ACC112 (cell line): ENCODE measurements at regions not wholly inside any gene's neighbourhood (a gene's known extent, or its start where the extent isn't known, plus 50 kb on each side); places are given as distances from the start of the nearest gene placed in this dataset.

ENCODE experiments used
- H2AFZ ChIP-seq: fragments of 200-600 bp; sonication (generic); one replicate; pipeline ENCODE4 v1.6.0; 2017; ENCODE audit warnings: antibody characterized with exemption, low read length; ENCODE audit not compliant: unreplicated experiment
- H3K27ac ChIP-seq: fragments of 200-600 bp; sonication (generic); 2 replicates; pipeline ENCODE4 v1.5.1; 2014; ENCODE audit warnings: low read depth, mild to moderate bottlenecking, antibody characterized with exemption, low read length, moderate library complexity
- H3K27me3 ChIP-seq: fragments of 200-600 bp; sonication (generic); 2 replicates; pipeline ENCODE4 v1.6.1; 2014; ENCODE audit warnings: mild to moderate bottlenecking, antibody characterized with exemption, low read length, moderate library complexity, mixed read lengths; ENCODE audit not compliant: insufficient read depth
- H3K36me3 ChIP-seq: fragments of 200-600 bp; sonication (generic); 2 replicates; pipeline ENCODE4 v1.6.1; 2016; ENCODE audit warnings: mild to moderate bottlenecking, antibody characterized with exemption, low read length, moderate library complexity, mixed read lengths; ENCODE audit not compliant: insufficient read depth
- H3K4me1 ChIP-seq: fragments of 200-600 bp; sonication (generic); one replicate; pipeline ENCODE4 v1.6.1; 2016; ENCODE audit warnings: low read length, mixed read lengths; ENCODE audit not compliant: insufficient read depth, unreplicated experiment, control insufficient read depth
- H3K4me3 ChIP-seq: fragments of 200-600 bp; sonication (generic); 2 replicates; pipeline ENCODE4 v1.5.1; 2014; ENCODE audit warnings: mild to moderate bottlenecking, low read depth, low read length
- H3K79me2 ChIP-seq: fragments of 200-600 bp; sonication (generic); one replicate; pipeline ENCODE4 v1.6.0; 2016; ENCODE audit warnings: low read length; ENCODE audit not compliant: control insufficient read depth, unreplicated experiment, insufficient read depth

GRCh38 chr10:35922876-35923600 lies 280.9 kb upstream of the FZD8 start:
- H3K79me2 ChIP-seq, result no peaks in the 10 kb centered on the region
- H3K27ac ChIP-seq, result no peak overlapping the region
- no peak overlapping the region for H3K4me3 ChIP-seq
- H3K4me1 ChIP-seq, result no peaks in the 10 kb centered on the region
- H3K27me3 ChIP-seq, result no peaks in the 10 kb centered on the region
- H2AFZ ChIP-seq, result no peak overlapping the region
- H3K36me3 ChIP-seq, result no peaks in the 10 kb centered on the region

GRCh38 chr10:35921866-35922350 lies 279.8 kb upstream of the FZD8 start:
- Histone ChIP-seq H3K4me3 (no peak overlapping the region), H2AFZ (no peak overlapping the region), H3K27me3 (no peaks in the 10 kb centered on the region), H3K36me3 (no peaks in the 10 kb centered on the region), H3K4me1 (no peaks in the 10 kb centered on the region), H3K79me2 (no peaks in the 10 kb centered on the region), H3K27ac (no peak overlapping the region)

GRCh38 chr10:35916791-35917190 lies 274.7 kb upstream of the FZD8 start:
- H3K36me3 ChIP-seq, result no peaks in the 10 kb centered on the region
- no peaks in the 10 kb centered on the region for H3K27me3 ChIP-seq
- no peak overlapping the region for H3K27ac ChIP-seq
- peaks cover 19% of the 10 kb centered on the region for H3K4me1 ChIP-seq
- H2AFZ ChIP-seq, result no peak overlapping the region
- no peak overlapping the region for H3K4me3 ChIP-seq
- no peaks in the 10 kb centered on the region for H3K79me2 ChIP-seq

- H2AFZ ChIP-seq, result no peak overlapping the region
- peak overlapping the region; percentile 82 for H3K27ac ChIP-seq
- H3K36me3 ChIP-seq, result no peaks in the 10 kb centered on the region
- H3K27me3 ChIP-seq, result no peaks in the 10 kb centered on the region
- no peaks in the 10 kb centered on the region for H3K79me2 ChIP-seq
- peaks cover 35% of the 10 kb centered on the region for H3K4me1 ChIP-seq
- no peak overlapping the region for H3K4me3 ChIP-seq
Observed at GRCh38 chr10:35913628-35914027, 271.5 kb upstream of the FZD8 start.

GRCh38 chr10:35912615-35913569 lies 270.8 kb upstream of the FZD8 start:
- peak overlapping the region; percentile 73 for H2AFZ ChIP-seq
- H3K79me2 ChIP-seq, result no peaks in the 10 kb centered on the region
- no peaks in the 10 kb centered on the region for H3K27me3 ChIP-seq
- H3K36me3 ChIP-seq, result no peaks in the 10 kb centered on the region
- H3K4me1 ChIP-seq, result peaks cover 35% of the 10 kb centered on the region
- H3K27ac ChIP-seq, result peak overlapping the region; percentile 82
- H3K4me3 ChIP-seq, result peak overlapping the region; percentile 43

- Histone ChIP-seq H3K79me2 (no peaks in the 10 kb centered on the region), H3K27me3 (no peaks in the 10 kb centered on the region), H3K27ac (peak overlapping the region; percentile 82), H3K4me1 (peaks cover 35% of the 10 kb centered on the region), H2AFZ (no peak overlapping the region), H3K36me3 (no peaks in the 10 kb centered on the region), H3K4me3 (no peak overlapping the region)
Observed at GRCh38 chr10:35911954-35912353, 269.9 kb upstream of the FZD8 start.

- Histone ChIP-seq H3K4me3 (no peak overlapping the region), H3K4me1 (peaks cover 35% of the 10 kb centered on the region), H3K79me2 (no peaks in the 10 kb centered on the region), H3K27me3 (no peaks in the 10 kb centered on the region), H2AFZ (no peak overlapping the region), H3K27ac (no peak overlapping the region), H3K36me3 (no peaks in the 10 kb centered on the region)
Observed at GRCh38 chr10:35911233-35911632, 269.1 kb upstream of the FZD8 start.

GRCh38 chr10:35910234-35910633 lies 268.1 kb upstream of the FZD8 start:
- peak overlapping the region; percentile 42 for H2AFZ ChIP-seq

GRCh38 chr10:35909121-35909720 lies 267.1 kb upstream of the FZD8 start:
- no peak overlapping the region for H3K4me3 ChIP-seq
- peak overlapping the region; percentile 88 for H3K27ac ChIP-seq
- peak overlapping the region; percentile 9 for H2AFZ ChIP-seq
- H3K79me2 ChIP-seq, result no peaks in the 10 kb centered on the region
- no peaks in the 10 kb centered on the region for H3K36me3 ChIP-seq
- no peaks in the 10 kb centered on the region for H3K27me3 ChIP-seq
- peaks cover 35% of the 10 kb centered on the region for H3K4me1 ChIP-seq

More at GRCh38 chr10:35910234-35910633, 268.1 kb upstream of the FZD8 start:
- Histone ChIP-seq H3K4me1 (peaks cover 35% of the 10 kb centered on the region), H3K36me3 (no peaks in the 10 kb centered on the region), H3K79me2 (no peaks in the 10 kb centered on the region), H3K4me3 (0 out of 2 replicates have a peak overlapping the region, but pooled peaks have one; percentile 22), H3K27me3 (no peaks in the 10 kb centered on the region), H3K27ac (peak overlapping the region; percentile 88)

GRCh38 chr10:35908451-35908850 lies 266.4 kb upstream of the FZD8 start:
- H3K27me3 ChIP-seq, result no peaks in the 10 kb centered on the region
- no peak overlapping the region for H3K27ac ChIP-seq
- no peak overlapping the region for H2AFZ ChIP-seq
- no peaks in the 10 kb centered on the region for H3K36me3 ChIP-seq
- no peaks in the 10 kb centered on the region for H3K79me2 ChIP-seq
- H3K4me3 ChIP-seq, result no peak overlapping the region
- H3K4me1 ChIP-seq, result peaks cover 29% of the 10 kb centered on the region
